SK-N-MC (cell line): ENCODE measurements at regions not wholly inside any gene's neighbourhood (a gene's known extent, or its start where the extent isn't known, plus 50 kb on each side); places are given as distances from the start of the nearest gene placed in this dataset.

Source experiments
- EZH2 ChIP-seq: fragments of 200-600 bp; sonication (generic); IDR thresholded peaks from one replicate; pipeline ENCODE4 v1.6.1; 2017; ENCODE audit warnings: antibody characterized with exemption
- POLR2AphosphoS5 ChIP-seq: IDR thresholded peaks from 2 replicates; pipeline ENCODE4 v1.6.1; 2012; ENCODE audit warnings: mild to moderate bottlenecking, low read depth, low read length, borderline replicate concordance

DNA sequence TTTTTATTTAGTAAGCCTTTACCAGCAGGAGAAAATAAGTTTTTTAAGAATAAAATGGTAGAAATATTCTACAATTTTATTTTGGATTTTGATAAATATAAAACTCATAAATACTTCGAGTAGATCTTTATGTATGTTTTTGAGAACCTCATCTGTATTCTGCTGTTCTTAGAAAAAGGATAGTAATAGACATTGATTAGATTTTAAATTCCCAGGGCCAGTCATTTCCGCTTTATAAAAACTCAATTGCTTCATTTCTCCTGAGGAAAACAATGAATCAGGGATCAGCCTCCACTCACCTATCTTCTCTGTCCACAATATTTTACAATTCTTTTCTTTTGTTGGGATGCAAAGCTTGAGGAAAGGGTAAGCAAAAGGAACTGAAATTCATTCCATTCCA, 1983.5 kb upstream of the C9orf72 start:
- TF ChIP-seq POLR2AphosphoS5 (no peak), EZH2 (no peak)
